ENCODE measurements at regions not wholly inside any gene's neighbourhood (a gene's known extent, or its start where the extent isn't known, plus 50 kb on each side); places are given as distances from the start of the nearest gene placed in this dataset.

- H3K4me3 ChIP-seq (ENCODE audit: low read length): no peak overlapping the region
- no peaks in the 10 kb centered on the region for H3K4me1 ChIP-seq (ENCODE audit: insufficient read depth, low read length)
- H3K9me3 ChIP-seq (ENCODE audit: low read length): no peaks in the 10 kb centered on the region
- no peak overlapping the region for H2AFZ ChIP-seq (ENCODE audit: low read depth, low read length)
- H3K27me3 ChIP-seq (ENCODE audit: insufficient read depth, low read length): no peaks in the 10 kb centered on the region
- H3K36me3 ChIP-seq (ENCODE audit: insufficient read depth, low read length): no peaks in the 10 kb centered on the region
Measured at GRCh38 chr4:98784947-98785706, 126.7 kb upstream of the TSPAN5 start.

- Histone ChIP-seq H2AFZ (ENCODE audit: low read depth, low read length) (no peak overlapping the region), H3K27me3 (ENCODE audit: insufficient read depth, low read length) (no peaks in the 10 kb centered on the region), H3K36me3 (ENCODE audit: insufficient read depth, low read length) (no peaks in the 10 kb centered on the region), H3K4me3 (ENCODE audit: low read length) (no peak overlapping the region), H3K9me3 (ENCODE audit: low read length) (no peaks in the 10 kb centered on the region), H3K4me1 (ENCODE audit: insufficient read depth, low read length) (no peaks in the 10 kb centered on the region)
Measured at GRCh38 chr4:98781641-98782357, 123.4 kb upstream of the TSPAN5 start.

- H3K27me3 ChIP-seq (ENCODE audit: insufficient read depth, low read length): no peaks in the 10 kb centered on the region
- H3K9me3 ChIP-seq (ENCODE audit: low read length): no peaks in the 10 kb centered on the region
- H3K4me3 ChIP-seq (ENCODE audit: low read length): no peak overlapping the region
- no peaks in the 10 kb centered on the region for H3K36me3 ChIP-seq (ENCODE audit: insufficient read depth, low read length)
- H2AFZ ChIP-seq (ENCODE audit: low read depth, low read length): no peak overlapping the region
- H3K4me1 ChIP-seq (ENCODE audit: insufficient read depth, low read length): no peaks in the 10 kb centered on the region
Measured at GRCh38 chr4:98780926-98781325, 122.5 kb upstream of the TSPAN5 start.

- H2AFZ ChIP-seq (ENCODE audit: low read depth, low read length): no peak overlapping the region
- no peak overlapping the region for H3K4me3 ChIP-seq (ENCODE audit: low read length)
- no peaks in the 10 kb centered on the region for H3K9me3 ChIP-seq (ENCODE audit: low read length)
- H3K4me1 ChIP-seq (ENCODE audit: insufficient read depth, low read length): no peaks in the 10 kb centered on the region
- no peaks in the 10 kb centered on the region for H3K36me3 ChIP-seq (ENCODE audit: insufficient read depth, low read length)
- no peaks in the 10 kb centered on the region for H3K27me3 ChIP-seq (ENCODE audit: insufficient read depth, low read length)
Measured at GRCh38 chr4:98779088-98779487, 120.7 kb upstream of the TSPAN5 start.

- Histone ChIP-seq H2AFZ (ENCODE audit: low read depth, low read length) (no peak overlapping the region), H3K36me3 (ENCODE audit: insufficient read depth, low read length) (no peaks in the 10 kb centered on the region), H3K4me1 (ENCODE audit: insufficient read depth, low read length) (no peaks in the 10 kb centered on the region), H3K9me3 (ENCODE audit: low read length) (no peaks in the 10 kb centered on the region), H3K27me3 (ENCODE audit: insufficient read depth, low read length) (no peaks in the 10 kb centered on the region), H3K4me3 (ENCODE audit: low read length) (no peak overlapping the region)
Measured at GRCh38 chr4:98778206-98778605, 119.8 kb upstream of the TSPAN5 start.

- Histone ChIP-seq H3K36me3 (ENCODE audit: insufficient read depth, low read length) (no peaks in the 10 kb centered on the region), H3K27me3 (ENCODE audit: insufficient read depth, low read length) (no peaks in the 10 kb centered on the region), H3K4me3 (ENCODE audit: low read length) (no peak overlapping the region), H3K9me3 (ENCODE audit: low read length) (no peaks in the 10 kb centered on the region), H2AFZ (ENCODE audit: low read depth, low read length) (no peak overlapping the region), H3K4me1 (ENCODE audit: insufficient read depth, low read length) (no peaks in the 10 kb centered on the region)
Measured at GRCh38 chr4:98775672-98776071, 117.3 kb upstream of the TSPAN5 start.

GRCh38 chr4:98773638-98774037 lies 115.2 kb upstream of the TSPAN5 start:
- no peaks in the 10 kb centered on the region for H3K27me3 ChIP-seq (ENCODE audit: insufficient read depth, low read length)
- H3K4me1 ChIP-seq (ENCODE audit: insufficient read depth, low read length): no peaks in the 10 kb centered on the region
- H3K36me3 ChIP-seq (ENCODE audit: insufficient read depth, low read length): no peaks in the 10 kb centered on the region
- H2AFZ ChIP-seq (ENCODE audit: low read depth, low read length): no peak overlapping the region
- no peak overlapping the region for H3K4me3 ChIP-seq (ENCODE audit: low read length)
- no peaks in the 10 kb centered on the region for H3K9me3 ChIP-seq (ENCODE audit: low read length)

GRCh38 chr4:98771959-98772632 lies 113.7 kb upstream of the TSPAN5 start:
- Histone ChIP-seq H2AFZ (ENCODE audit: low read depth, low read length) (no peak overlapping the region), H3K9me3 (ENCODE audit: low read length) (no peaks in the 10 kb centered on the region), H3K36me3 (ENCODE audit: insufficient read depth, low read length) (no peaks in the 10 kb centered on the region), H3K4me3 (ENCODE audit: low read length) (no peak overlapping the region), H3K4me1 (ENCODE audit: insufficient read depth, low read length) (no peaks in the 10 kb centered on the region), H3K27me3 (ENCODE audit: insufficient read depth, low read length) (no peaks in the 10 kb centered on the region)

- H3K36me3 ChIP-seq (ENCODE audit: insufficient read depth, low read length): no peaks in the 10 kb centered on the region
- H3K27me3 ChIP-seq (ENCODE audit: insufficient read depth, low read length): no peaks in the 10 kb centered on the region
- no peak overlapping the region for H3K4me3 ChIP-seq (ENCODE audit: low read length)
- no peak overlapping the region for H2AFZ ChIP-seq (ENCODE audit: low read depth, low read length)
- H3K4me1 ChIP-seq (ENCODE audit: insufficient read depth, low read length): no peaks in the 10 kb centered on the region
- no peaks in the 10 kb centered on the region for H3K9me3 ChIP-seq (ENCODE audit: low read length)
Measured at GRCh38 chr4:98765771-98766170, 107.4 kb upstream of the TSPAN5 start.

- Histone ChIP-seq H3K4me1 (ENCODE audit: insufficient read depth, low read length) (no peaks in the 10 kb centered on the region), H3K36me3 (ENCODE audit: insufficient read depth, low read length) (no peaks in the 10 kb centered on the region), H3K4me3 (ENCODE audit: low read length) (no peak overlapping the region), H3K27me3 (ENCODE audit: insufficient read depth, low read length) (no peaks in the 10 kb centered on the region), H3K9me3 (ENCODE audit: low read length) (no peaks in the 10 kb centered on the region), H2AFZ (ENCODE audit: low read depth, low read length) (no peak overlapping the region)
Measured at GRCh38 chr4:98758182-98758581, 99.8 kb upstream of the TSPAN5 start.

- no peak overlapping the region for H2AFZ ChIP-seq (ENCODE audit: low read depth, low read length)
- no peaks in the 10 kb centered on the region for H3K36me3 ChIP-seq (ENCODE audit: insufficient read depth, low read length)
- no peaks in the 10 kb centered on the region for H3K9me3 ChIP-seq (ENCODE audit: low read length)
- H3K27me3 ChIP-seq (ENCODE audit: insufficient read depth, low read length): no peaks in the 10 kb centered on the region
- H3K4me3 ChIP-seq (ENCODE audit: low read length): no peak overlapping the region
- H3K4me1 ChIP-seq (ENCODE audit: insufficient read depth, low read length): no peaks in the 10 kb centered on the region
Measured at GRCh38 chr4:98754736-98755135, 96.3 kb upstream of the TSPAN5 start.

GRCh38 chr4:98749206-98749605 lies 90.8 kb upstream of the TSPAN5 start:
- no peak overlapping the region for H3K4me3 ChIP-seq (ENCODE audit: low read length)
- no peak overlapping the region for H2AFZ ChIP-seq (ENCODE audit: low read depth, low read length)
- H3K4me1 ChIP-seq (ENCODE audit: insufficient read depth, low read length): peaks cover 7% of the 10 kb centered on the region
- no peaks in the 10 kb centered on the region for H3K36me3 ChIP-seq (ENCODE audit: insufficient read depth, low read length)
- H3K9me3 ChIP-seq (ENCODE audit: low read length): no peaks in the 10 kb centered on the region
- H3K27me3 ChIP-seq (ENCODE audit: insufficient read depth, low read length): no peaks in the 10 kb centered on the region

GRCh38 chr4:98748609-98749008 lies 90.2 kb upstream of the TSPAN5 start:
- Histone ChIP-seq H3K4me3 (ENCODE audit: low read length) (no peak overlapping the region), H2AFZ (ENCODE audit: low read depth, low read length) (no peak overlapping the region)

More at GRCh38 chr4:98748609-98749008, 90.2 kb upstream of the TSPAN5 start:
- H3K9me3 ChIP-seq (ENCODE audit: low read length): no peaks in the 10 kb centered on the region
- H3K4me1 ChIP-seq (ENCODE audit: insufficient read depth, low read length): peaks cover 7% of the 10 kb centered on the region
- no peaks in the 10 kb centered on the region for H3K27me3 ChIP-seq (ENCODE audit: insufficient read depth, low read length)
- H3K36me3 ChIP-seq (ENCODE audit: insufficient read depth, low read length): no peaks in the 10 kb centered on the region
